BJ (cell line): ENCODE measurements at regions not wholly inside any gene's neighbourhood (a gene's known extent, or its start where the extent isn't known, plus 50 kb on each side); places are given as distances from the start of the nearest gene placed in this dataset.

ENCODE experiments used
- CTCF ChIA-PET: fragments of 350-600 bp; formaldehyde crosslinking; extraction: SDS; loops from one replicate; lab custom pipeline; 2021; ENCODE audit warnings: antibody characterized with exemption, inconsistent platforms; lab: Yijun Ruan, JAX
- POLR2A ChIA-PET: fragments of 300-600 bp; sonication (Branson Sonifier 250); formaldehyde crosslinking; extraction: SDS; loops from one replicate; lab custom pipeline; 2021; ENCODE audit warnings: antibody characterized with exemption; lab: Charles Lee
- DNase-seq: peaks from one replicate; pipeline ENCODE4 v3.0.0-alpha.2; 2011; ENCODE audit warnings: low read depth
- H3K27me3 ChIP-seq: 2 replicates; pipeline ENCODE4 v1.6.0; 2011; ENCODE audit warnings: low read length; ENCODE audit not compliant: control insufficient read depth, insufficient read depth
- H3K36me3 ChIP-seq: 2 replicates; pipeline ENCODE4 v1.5.1; 2011; ENCODE audit warnings: low read length; ENCODE audit not compliant: control insufficient read depth, insufficient read depth
- H3K4me3 ChIP-seq: 2 replicates; pipeline ENCODE4 v1.5.1; 2011; ENCODE audit warnings: low read depth, mild to moderate bottlenecking, control low read depth, low read length
- CTCF ChIP-seq: IDR thresholded peaks from 2 replicates; pipeline ENCODE4 v1.5.1; 2011; ENCODE audit warnings: low read depth, mild to moderate bottlenecking, control low read depth, inconsistent platforms, low read length, moderate library complexity; ENCODE audit not compliant: insufficient read depth

- no peak for TF ChIP-seq CTCF
- POLR2A ChIA-PET = interaction anchor here (0.7 kb wide), 1 partner anchor 51 kb away, joined by 5 read pairs; no protein-coding TSS in a partner anchor
- Histone ChIP-seq H3K4me3 (no peak overlapping the region), H3K36me3 (no peaks in the 10 kb centered on the region), H3K27me3 (no peaks in the 10 kb centered on the region)
- CTCF ChIA-PET = no interaction called here
- DNase-seq = no peak
Observed at GRCh38 chr4:18881556-18881955, 860.0 kb upstream of the LCORL start.

GRCh38 chr4:18880871-18881270, 859.3 kb upstream of the LCORL start:
- ChIA-PET POLR2A (no interaction called here), CTCF (no interaction called here)
- no peaks in the 10 kb centered on the region for H3K36me3 ChIP-seq
- no peak for DNase-seq
- H3K27me3 ChIP-seq = no peaks in the 10 kb centered on the region
- TF ChIP-seq CTCF = no peak
- H3K4me3 ChIP-seq = no peak overlapping the region

- TF ChIP-seq CTCF = no peak
- DNase-seq = no peak
- CTCF ChIA-PET = no interaction called here
- Histone ChIP-seq H3K27me3 (no peaks in the 10 kb centered on the region), H3K36me3 (no peaks in the 10 kb centered on the region), H3K4me3 (no peak overlapping the region)
- POLR2A ChIA-PET = no interaction called here
Observed at GRCh38 chr4:18878561-18878960, 857.0 kb upstream of the LCORL start.

- H3K4me3 ChIP-seq = no peak overlapping the region
- ChIA-PET CTCF (no interaction called here), POLR2A (no interaction called here)
- TF ChIP-seq CTCF = no peak
- no peak for DNase-seq
- H3K27me3 ChIP-seq = no peaks in the 10 kb centered on the region
- H3K36me3 ChIP-seq = no peaks in the 10 kb centered on the region
Observed at GRCh38 chr4:18869166-18869565, 847.6 kb upstream of the LCORL start.

GRCh38 chr4:18860836-18861530, 839.4 kb upstream of the LCORL start:
- Histone ChIP-seq H3K36me3 (no peaks in the 10 kb centered on the region), H3K27me3 (no peaks in the 10 kb centered on the region), H3K4me3 (no peak overlapping the region)
- no peak for TF ChIP-seq CTCF
- DNase-seq = no peak
- CTCF ChIA-PET = no interaction called here
- POLR2A ChIA-PET = interaction anchor here (0.5 kb wide), 1 partner anchor 1633 kb away, joined by 3 read pairs; no protein-coding TSS in a partner anchor
